Lower lobe of right lung (tissue), 2 donors: ENCODE measurements at regions not wholly inside any gene's neighbourhood (a gene's known extent, or its start where the extent isn't known, plus 50 kb on each side); places are given as distances from the start of the nearest gene placed in this dataset.

Experiments
- ATAC-seq, 2 donors: fragments of 200-7000 bp; cut with Tn5 transposase; one replicate each; pipeline ENCODE4 v1.9.1; 2020 to 2022; ENCODE audit warnings: mild to moderate bottlenecking in 2 of 2, moderate library complexity in 2 of 2
- DNase-seq: peaks from one replicate; pipeline ENCODE4 v3.0.0-alpha.2; 2020
- H3K27ac ChIP-seq: fragments of 200-600 bp; one replicate; pipeline ENCODE4 v1.8.0; 2022
- H3K27me3 ChIP-seq: fragments of 200-600 bp; one replicate; pipeline ENCODE4 v1.8.0; 2022; ENCODE audit warnings: low read depth
- H3K36me3 ChIP-seq: fragments of 200-600 bp; one replicate; pipeline ENCODE4 v1.8.0; 2022; ENCODE audit warnings: mild to moderate bottlenecking
- H3K4me1 ChIP-seq: fragments of 200-600 bp; one replicate; pipeline ENCODE4 v1.8.0; 2022
- H3K4me3 ChIP-seq: fragments of 200-600 bp; one replicate; pipeline ENCODE4 v1.8.0; 2022; ENCODE audit warnings: mild to moderate bottlenecking
- H3K9me3 ChIP-seq: fragments of 200-600 bp; one replicate; pipeline ENCODE4 v1.8.0; 2022
- intact Hi-C: fragments of 100-400 bp; cut with DNase I; formaldehyde crosslinking; loops from one replicate; pipeline ENCODE4 v1.11.0; 2022
- TF ChIP-seq, protein P1 (sequence below): fragments of 200-600 bp; IDR thresholded peaks from one replicate; pipeline ENCODE4 v1.8.0; 2022; ENCODE audit warnings: antibody characterized with exemption, mild to moderate bottlenecking
- donor health status: DM: no; HTN: yes; CAD: no; lungs with severe emphysema.

GRCh38 chr5:6907320-6907918 lies 194.2 kb downstream of the TENT4A start:
- no peaks in the 10 kb centered on the region for H3K9me3 ChIP-seq
- H3K4me1 ChIP-seq: no peaks in the 10 kb centered on the region
- no peak for ATAC-seq
- intact Hi-C loops: no loop called here
- TF ChIP-seq, protein P1, sequence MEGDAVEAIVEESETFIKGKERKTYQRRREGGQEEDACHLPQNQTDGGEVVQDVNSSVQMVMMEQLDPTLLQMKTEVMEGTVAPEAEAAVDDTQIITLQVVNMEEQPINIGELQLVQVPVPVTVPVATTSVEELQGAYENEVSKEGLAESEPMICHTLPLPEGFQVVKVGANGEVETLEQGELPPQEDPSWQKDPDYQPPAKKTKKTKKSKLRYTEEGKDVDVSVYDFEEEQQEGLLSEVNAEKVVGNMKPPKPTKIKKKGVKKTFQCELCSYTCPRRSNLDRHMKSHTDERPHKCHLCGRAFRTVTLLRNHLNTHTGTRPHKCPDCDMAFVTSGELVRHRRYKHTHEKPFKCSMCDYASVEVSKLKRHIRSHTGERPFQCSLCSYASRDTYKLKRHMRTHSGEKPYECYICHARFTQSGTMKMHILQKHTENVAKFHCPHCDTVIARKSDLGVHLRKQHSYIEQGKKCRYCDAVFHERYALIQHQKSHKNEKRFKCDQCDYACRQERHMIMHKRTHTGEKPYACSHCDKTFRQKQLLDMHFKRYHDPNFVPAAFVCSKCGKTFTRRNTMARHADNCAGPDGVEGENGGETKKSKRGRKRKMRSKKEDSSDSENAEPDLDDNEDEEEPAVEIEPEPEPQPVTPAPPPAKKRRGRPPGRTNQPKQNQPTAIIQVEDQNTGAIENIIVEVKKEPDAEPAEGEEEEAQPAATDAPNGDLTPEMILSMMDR: no peak
- no peak for DNase-seq
- no peaks in the 10 kb centered on the region for H3K27me3 ChIP-seq
- no peak overlapping the region for H3K27ac ChIP-seq
- no peak overlapping the region for H3K4me3 ChIP-seq
- no peaks in the 10 kb centered on the region for H3K36me3 ChIP-seq

DNA sequence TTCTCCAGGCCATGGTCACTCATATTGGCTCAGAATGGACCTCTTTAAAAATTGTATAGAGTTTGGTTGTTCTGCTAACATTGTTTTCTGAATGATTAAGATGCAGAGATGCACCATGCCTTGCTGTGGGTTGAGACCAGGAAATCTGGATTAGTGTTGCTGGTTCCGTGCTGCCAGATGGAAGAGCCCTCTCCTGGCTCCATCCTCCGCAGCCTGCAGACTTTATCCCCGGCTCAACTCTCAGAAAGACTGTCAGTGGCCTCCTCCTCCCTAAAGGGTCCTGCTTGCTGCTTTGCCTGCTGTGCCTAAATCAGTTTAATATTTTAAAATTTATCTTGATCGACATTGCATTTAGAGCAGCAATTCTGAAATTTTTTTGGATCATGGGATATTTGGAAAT lies 196.7 kb downstream of the TENT4A start:
- intact Hi-C loops: no loop called here
- H3K27ac ChIP-seq: no peak overlapping the region
- no peaks in the 10 kb centered on the region for H3K36me3 ChIP-seq
- no peak for ATAC-seq
- no peak for DNase-seq
- H3K4me3 ChIP-seq: no peak overlapping the region
- no peaks in the 10 kb centered on the region for H3K27me3 ChIP-seq
- TF ChIP-seq, protein P1: no peak
- H3K9me3 ChIP-seq: no peaks in the 10 kb centered on the region
- H3K4me1 ChIP-seq: no peaks in the 10 kb centered on the region

DNA sequence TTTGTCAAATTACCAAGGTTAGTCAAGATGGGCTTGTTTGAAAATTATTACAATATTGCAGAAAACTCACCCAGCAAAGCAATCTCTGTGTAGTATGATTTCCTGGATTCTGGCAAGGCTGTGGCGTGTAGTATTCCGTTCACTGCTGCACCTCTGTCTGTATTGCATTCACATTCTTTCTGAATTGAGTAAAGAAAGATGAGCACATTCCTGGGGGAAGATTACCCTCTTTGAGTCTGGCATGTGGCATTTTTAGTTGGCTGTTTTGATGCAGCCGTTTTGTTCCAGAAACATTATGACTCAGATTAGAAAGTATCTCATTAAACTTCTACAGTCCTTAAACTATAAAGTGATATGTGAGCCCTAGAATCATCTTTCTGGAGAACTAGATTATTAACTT lies 197.7 kb downstream of the TENT4A start:
- intact Hi-C loops: no loop called here
- TF ChIP-seq, protein P1: no peak
- H3K36me3 ChIP-seq: no peaks in the 10 kb centered on the region
- no peak for ATAC-seq
- no peak overlapping the region for H3K27ac ChIP-seq
- no peaks in the 10 kb centered on the region for H3K27me3 ChIP-seq
- no peaks in the 10 kb centered on the region for H3K4me1 ChIP-seq
- no peak overlapping the region for H3K4me3 ChIP-seq
- H3K9me3 ChIP-seq: no peaks in the 10 kb centered on the region
- no peak for DNase-seq

DNA sequence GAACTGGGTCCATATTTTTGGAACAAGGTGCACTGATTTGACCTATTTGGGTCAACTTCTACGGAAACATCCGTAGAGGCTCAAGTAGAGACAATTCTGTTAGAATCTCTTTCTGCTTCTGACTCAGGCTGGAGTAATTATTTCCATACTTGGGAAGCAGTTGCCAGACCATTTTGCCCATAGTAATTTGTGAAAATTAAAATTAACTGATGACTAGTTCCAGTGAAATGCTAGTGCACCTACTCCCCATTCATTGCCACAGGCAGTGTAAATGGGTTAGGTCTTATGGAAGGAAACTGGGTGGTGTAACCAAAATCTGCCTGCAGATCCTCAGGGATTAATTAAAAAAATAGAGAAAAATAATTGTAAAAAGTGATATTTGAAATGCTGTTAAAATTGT lies 201.1 kb downstream of the TENT4A start:
- no peak overlapping the region for H3K4me3 ChIP-seq
- intact Hi-C loops: no loop called here
- no peaks in the 10 kb centered on the region for H3K4me1 ChIP-seq
- DNase-seq (no peak), ATAC-seq (no peak)
- no peak overlapping the region for H3K27ac ChIP-seq
- TF ChIP-seq, protein P1: no peak
- no peaks in the 10 kb centered on the region for H3K36me3 ChIP-seq
- no peaks in the 10 kb centered on the region for H3K27me3 ChIP-seq
- no peaks in the 10 kb centered on the region for H3K9me3 ChIP-seq

- Histone ChIP-seq H3K4me3 (no peak overlapping the region), H3K4me1 (no peaks in the 10 kb centered on the region), H3K9me3 (no peaks in the 10 kb centered on the region), H3K36me3 (no peaks in the 10 kb centered on the region), H3K27me3 (no peaks in the 10 kb centered on the region), H3K27ac (no peak overlapping the region)
- TF ChIP-seq, protein P1: no peak
- ATAC-seq: no peak
- no peak for DNase-seq
- intact Hi-C loops: no loop called here
These were observed 202.3 kb downstream of the TENT4A start for GRCh38 chr5:6915574-6915973.

- DNase-seq (no peak), ATAC-seq (no peak)
- no peak overlapping the region for H3K27ac ChIP-seq
- H3K27me3 ChIP-seq: no peaks in the 10 kb centered on the region
- no peak overlapping the region for H3K4me3 ChIP-seq
- no peaks in the 10 kb centered on the region for H3K36me3 ChIP-seq
- no peaks in the 10 kb centered on the region for H3K4me1 ChIP-seq
- intact Hi-C loops: no loop called here
- H3K9me3 ChIP-seq: no peaks in the 10 kb centered on the region
- TF ChIP-seq, protein P1: no peak
These were observed 205.0 kb downstream of the TENT4A start for GRCh38 chr5:6918255-6918654.
